Spleen (tissue), 11 donors: ENCODE measurements at regions not wholly inside any gene's neighbourhood (a gene's known extent, or its start where the extent isn't known, plus 50 kb on each side); places are given as distances from the start of the nearest gene placed in this dataset.

Experiments
- DNase-seq: peaks from one replicate; pipeline ENCODE4 v3.0.0-alpha.2; 2020
- H3K27ac ChIP-seq, 8 donors: fragments of 200-600 bp; sonication (generic) in 7 of 8; 1 replicate in 4 of 8; 2 replicates in 4 of 8; pipeline versions ENCODE4 v1.5.0 to v1.8.0; 2016 to 2021; ENCODE audit warnings: inconsistent platforms in 4 of 8, mild to moderate bottlenecking in 4 of 8, moderate library complexity in 1 of 8
- H3K27me3 ChIP-seq, 7 donors: fragments of 200-600 bp; sonication (generic) in 6 of 7; replicated peaks in 1 of 7; 1 replicate in 4 of 7; 2 replicates in 3 of 7; pipeline versions ENCODE4 v1.5.0 to v1.8.0; 2016 to 2021; ENCODE audit warnings: inconsistent platforms in 3 of 7, mild to moderate bottlenecking in 1 of 7
- H3K36me3 ChIP-seq, 6 donors: fragments of 200-600 bp; sonication (generic) in 5 of 6; 1 replicate in 4 of 6; 2 replicates in 2 of 6; pipeline versions ENCODE4 v1.5.0 to v1.8.0; 2016 to 2021; ENCODE audit warnings: inconsistent platforms in 2 of 6
- H3K4me1 ChIP-seq, 6 donors: fragments of 200-600 bp; sonication (generic) in 5 of 6; 1 replicate in 3 of 6; 2 replicates in 3 of 6; pipeline versions ENCODE4 v1.5.0 to v1.8.0; 2016 to 2021; ENCODE audit warnings: inconsistent platforms in 3 of 6
- H3K4me3 ChIP-seq, 8 donors: fragments of 200-600 bp; sonication (generic) in 7 of 8; 1 replicate in 4 of 8; 2 replicates in 4 of 8; pipeline versions ENCODE4 v1.5.0 to v1.8.0; 2016 to 2021; ENCODE audit warnings: inconsistent platforms in 4 of 8, mild to moderate bottlenecking in 4 of 8, moderate library complexity in 2 of 8
- H3K9me3 ChIP-seq, 8 donors: fragments of 200-600 bp; sonication (generic) in 7 of 8; 1 replicate in 4 of 8; 2 replicates in 4 of 8; pipeline versions ENCODE4 v1.5.0 to v1.8.0; 2016 to 2021; ENCODE audit warnings: inconsistent platforms in 4 of 8
- CTCF ChIP-seq, 11 experiments: fragments of 200-600 bp in 7 of 11; fragments of 450-650 bp in 4 of 11; sonication (generic) in 4 of 11; IDR thresholded peaks in 8 of 11; conservative IDR thresholded peaks in 3 of 11; 1 replicate in 7 of 11; 2 replicates in 4 of 11; pipeline versions ENCODE4 v1.4.0 to v1.8.0; 2016 to 2021; ENCODE audit warnings: antibody characterized with exemption in 11 of 11, inconsistent platforms in 4 of 11, mild to moderate bottlenecking in 1 of 11
- POLR2A ChIP-seq, 3 donors: fragments of 450-650 bp; IDR thresholded peaks; one replicate each; pipeline ENCODE4 v1.5.1; 2017; ENCODE audit warnings: antibody characterized with exemption in 3 of 3, mild to moderate bottlenecking in 1 of 3
- POLR2AphosphoS5 ChIP-seq, 3 donors: sonication (generic); formaldehyde crosslinking; IDR thresholded peaks; one replicate each; pipeline ENCODE4 v1.5.1; 2017; ENCODE audit warnings: antibody characterized with exemption in 3 of 3
- WGBS, 5 donors: extraction: QIAGEN DNeasy Blood & Tissue Kit in 3 of 5; methylation state at CpG; one replicate each; pipeline versions ENCODE4 v1.1.5 to v1.1.7; 2013 to 2018; 5-methylcytosine and 5-hydroxymethylcytosine counted together
- intact Hi-C: fragments of 100-400 bp; cut with DNase I; formaldehyde crosslinking; loops from one replicate; pipeline ENCODE4 v1.15.0; 2023; ENCODE audit warnings: low total_unique reads
- donor health status: healthy with polysubstance abuse.
- donor health status: DM: no; HTN: no; CAD: no; lungs with moderate emphysema.
- donor health status: DM: no; HTN: no; CAD: no.
- donor health status: Bipolar disorder and iron deficiency.
- donor health status: healthy.
- donor health status: DM: no; HTN: no; CAD: no.
- donor health status: DM: yes; HTN: yes; CAD: no.

- H3K4me3 ChIP-seq: no peak overlapping the region
- no peaks in the 10 kb centered on the region for H3K4me1 ChIP-seq
- 62 to 83% (median 68%) methylated on average over 6 of the region's 6 CpGs for WGBS, 5 donors
- intact Hi-C loops: no loop called here
- no peak overlapping the region for H3K27ac ChIP-seq
- peaks cover 0 to 16% (median 0%) of the 10 kb centered on the region in 7 donors for H3K27me3 ChIP-seq
- peaks cover 0 to 14% (median 5%) of the 10 kb centered on the region in 8 donors for H3K9me3 ChIP-seq
- DNase-seq: no peak
- H3K36me3 ChIP-seq: no peaks in the 10 kb centered on the region
- TF ChIP-seq POLR2AphosphoS5 (IDR thresholded peaks at IDR 0.05) (no peak), CTCF (IDR thresholded peaks at IDR 0.05 in 8 of 11, conservative IDR thresholded peaks at IDR 0.05 in 3 of 11) (no peak), POLR2A (IDR thresholded peaks at IDR 0.05) (no peak)
Measured at GRCh38 chr5:135266303-135266635, 132.8 kb downstream of the MACROH2A1 start.

- TF ChIP-seq POLR2AphosphoS5 (IDR thresholded peaks at IDR 0.05): no peak
- TF ChIP-seq POLR2A (IDR thresholded peaks at IDR 0.05): no peak
- TF ChIP-seq CTCF (IDR thresholded peaks at IDR 0.05 in 8 of 11, conservative IDR thresholded peaks at IDR 0.05 in 3 of 11): no peak
- Histone ChIP-seq H3K27me3 (peaks cover 0 to 16% (median 0%) of the 10 kb centered on the region in 7 donors), H3K36me3 (no peaks in the 10 kb centered on the region), H3K4me3 (no peak overlapping the region), H3K27ac (no peak overlapping the region), H3K9me3 (peaks cover 0 to 14% (median 5%) of the 10 kb centered on the region in 8 donors), H3K4me1 (no peaks in the 10 kb centered on the region)
- 80 to 93% (median 91%) methylated on average over 13 of the region's 13 CpGs for WGBS, 5 donors
- DNase-seq: no peak
- intact Hi-C loops: no loop called here
Measured at GRCh38 chr5:135265497-135266302, 133.3 kb downstream of the MACROH2A1 start.

- Histone ChIP-seq H3K27me3 (peaks cover 0 to 14% (median 0%) of the 10 kb centered on the region in 7 donors), H3K4me3 (no peak overlapping the region), H3K27ac (no peak overlapping the region), H3K4me1 (no peaks in the 10 kb centered on the region), H3K9me3 (peaks cover 0 to 14% (median 11%) of the 10 kb centered on the region in 8 donors), H3K36me3 (no peaks in the 10 kb centered on the region)
- 77 to 90% (median 84%) methylated on average over 17 of the region's 17 CpGs for WGBS, 5 donors
- intact Hi-C loops: no loop called here
- TF ChIP-seq POLR2AphosphoS5 (IDR thresholded peaks at IDR 0.05) (no peak), CTCF (IDR thresholded peaks at IDR 0.05 in 8 of 11, conservative IDR thresholded peaks at IDR 0.05 in 3 of 11) (no peak), POLR2A (IDR thresholded peaks at IDR 0.05) (no peak)
- DNase-seq: no peak
Measured at GRCh38 chr5:135264451-135265440, 134.3 kb downstream of the MACROH2A1 start.
